ENCODE measurements at regions not wholly inside any gene's neighbourhood (a gene's known extent, or its start where the extent isn't known, plus 50 kb on each side); places are given as distances from the start of the nearest gene placed in this dataset.
"Not testable (repeated sequence)": the region's sequence is repeated elsewhere in the genome, so short reads cannot be mapped to it uniquely, and the experiment has no call there.

DNA sequence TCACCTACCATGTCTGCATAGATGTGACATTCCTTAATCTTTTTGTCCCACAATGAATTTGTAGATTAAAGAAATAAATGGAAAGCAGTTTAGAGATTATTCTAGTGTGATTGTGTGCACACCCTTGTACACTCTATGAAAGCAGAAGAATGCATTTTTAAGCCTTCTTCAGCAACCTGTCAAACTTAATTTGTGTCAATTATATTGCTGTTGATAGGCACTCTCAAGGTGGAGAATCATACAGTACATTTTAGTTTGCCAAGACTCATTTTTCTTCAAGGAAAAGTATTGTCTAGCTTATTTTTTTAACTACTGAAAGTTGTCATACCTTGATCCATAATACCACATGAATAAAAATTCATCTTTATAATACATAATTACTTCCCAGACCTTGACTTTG lies 1898.9 kb downstream of the OLFM4 start:
- DNase-seq, result no peak

DNA sequence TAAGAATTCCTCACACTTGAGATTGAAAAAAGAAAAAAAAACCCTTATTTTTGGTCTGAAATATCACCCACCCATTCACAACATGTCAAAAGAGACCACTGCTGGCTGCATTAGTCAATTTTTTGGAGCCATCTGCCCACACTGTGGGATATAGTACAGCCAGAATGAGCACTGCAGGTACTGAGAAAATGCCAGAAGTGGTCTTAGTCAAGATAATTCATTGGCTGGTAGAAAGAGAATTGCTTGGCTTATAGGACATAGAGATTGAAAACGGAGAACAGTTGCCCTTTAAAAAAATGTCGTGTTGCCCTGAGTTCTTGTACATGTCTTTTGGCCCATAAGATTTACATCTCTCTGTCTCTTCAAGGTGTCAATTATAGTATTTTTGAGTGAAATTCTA lies 1899.5 kb downstream of the OLFM4 start:
- DNase-seq, result no peak

DNA sequence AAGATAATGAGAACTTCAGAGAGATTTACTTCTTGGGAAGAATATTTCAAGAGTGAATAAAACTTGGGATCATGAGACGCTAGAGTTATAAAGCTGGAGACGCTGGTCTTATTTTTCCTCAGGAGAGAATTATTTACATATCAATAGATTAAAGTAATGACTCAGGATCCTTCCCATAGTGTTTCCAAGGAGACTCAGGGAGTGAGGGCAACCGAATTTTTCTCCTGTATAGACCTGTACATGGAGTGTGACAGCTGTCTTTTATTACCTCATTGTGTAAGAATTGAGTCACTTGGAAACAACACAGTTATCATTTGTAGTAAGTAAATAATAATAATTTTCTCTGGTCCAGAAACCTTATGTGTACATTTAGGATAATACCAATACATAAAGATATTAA lies 1905.5 kb downstream of the OLFM4 start:
- DNase-seq, result no peak

DNA sequence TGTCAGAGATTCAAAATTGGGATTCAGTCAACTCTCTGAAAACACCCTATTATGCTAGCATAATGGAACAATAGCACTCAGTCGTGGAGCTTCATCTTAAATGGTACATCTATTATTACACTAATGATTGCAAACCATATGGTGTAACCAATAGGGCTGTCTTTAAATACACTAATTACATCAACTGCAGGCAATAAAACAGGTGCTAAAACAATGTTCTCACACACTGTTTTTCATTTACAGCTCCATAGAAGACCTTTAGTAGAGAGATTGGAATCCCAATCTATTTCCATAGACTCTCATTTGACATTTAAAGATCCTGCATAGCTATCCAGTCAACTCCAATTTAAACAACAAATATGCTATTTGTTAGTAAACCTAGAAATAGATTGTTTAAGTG lies 1917.4 kb downstream of the OLFM4 start:
- no peak for DNase-seq

DNA sequence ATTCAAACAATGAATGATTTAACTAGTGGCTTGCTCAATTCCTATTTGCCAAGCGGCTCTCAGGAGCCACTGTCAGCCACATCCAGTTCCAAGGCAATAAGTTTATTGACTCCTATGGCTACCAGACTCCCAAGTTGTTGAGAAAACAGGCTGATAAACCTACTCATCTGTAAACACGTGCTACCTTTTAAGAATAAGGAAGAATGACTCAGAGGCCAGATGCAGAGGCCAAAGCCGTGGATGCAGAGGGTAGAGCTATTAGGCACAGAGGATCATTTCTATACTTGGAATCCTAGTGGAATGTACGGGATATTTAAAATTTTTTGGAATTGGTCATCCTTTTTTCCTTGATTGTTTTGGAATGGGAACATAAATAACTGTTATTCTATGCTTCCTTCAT lies 1921.1 kb downstream of the OLFM4 start:
- no peak for DNase-seq

DNA sequence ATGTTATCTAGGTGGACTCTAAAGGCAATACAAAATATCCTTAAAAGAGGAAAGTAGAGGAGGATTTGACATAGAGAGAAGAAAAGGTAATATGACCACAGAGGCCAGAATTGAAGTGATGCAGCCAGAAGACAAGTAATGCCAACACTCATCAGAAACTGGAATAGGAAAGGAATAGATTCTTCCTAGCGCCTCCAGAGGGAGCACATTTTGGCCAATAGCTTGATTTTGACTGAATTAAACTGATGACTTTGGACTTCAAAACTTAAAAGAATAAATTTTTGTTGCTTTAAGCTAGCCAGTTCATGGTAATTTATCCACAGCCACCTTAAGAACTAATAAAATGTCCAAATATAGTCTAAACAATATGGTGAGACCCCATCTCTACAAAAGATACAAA lies 1921.9 kb downstream of the OLFM4 start:
- DNase-seq, result no peak

DNA sequence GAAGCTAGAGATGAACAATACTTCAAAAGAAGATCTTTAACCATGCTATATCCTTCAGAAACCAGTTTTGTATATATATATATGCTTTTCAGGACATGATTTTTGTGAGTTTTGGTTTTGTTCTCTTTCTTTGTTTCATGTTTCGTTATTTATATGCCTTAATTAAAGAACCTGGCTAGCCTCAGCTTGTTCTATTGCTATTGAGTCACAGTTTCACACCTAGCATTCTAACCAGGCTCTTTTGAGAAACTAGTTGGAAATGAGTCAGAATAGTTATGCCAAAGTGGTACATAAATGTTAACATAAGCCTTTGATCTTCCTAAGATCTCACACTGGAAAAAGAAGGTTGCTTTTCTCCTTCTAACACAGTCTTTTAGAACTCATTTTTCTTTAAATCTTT lies 1925.2 kb downstream of the OLFM4 start:
- DNase-seq, result peak; percentile 53

DNA sequence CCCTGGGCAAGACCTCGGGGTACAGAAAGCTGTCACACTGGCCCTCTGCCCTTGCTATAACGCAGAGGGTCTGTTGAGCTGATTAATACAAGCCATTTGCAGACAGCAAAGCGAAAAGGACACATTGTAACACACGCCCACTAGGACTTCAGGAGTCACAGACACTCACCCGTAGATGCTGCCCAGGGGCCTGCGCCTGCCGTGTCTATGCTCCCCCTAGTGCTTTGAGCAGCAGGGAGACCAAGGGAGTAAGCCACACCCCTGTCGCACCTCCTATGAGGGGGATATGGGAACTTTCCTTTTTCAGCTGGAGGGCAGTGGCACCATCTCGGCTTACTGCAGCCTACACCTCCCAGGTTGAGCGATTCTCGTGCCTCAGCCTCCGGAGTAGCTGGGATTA lies 1930.2 kb downstream of the OLFM4 start:
- DNase-seq, result no peak

DNA sequence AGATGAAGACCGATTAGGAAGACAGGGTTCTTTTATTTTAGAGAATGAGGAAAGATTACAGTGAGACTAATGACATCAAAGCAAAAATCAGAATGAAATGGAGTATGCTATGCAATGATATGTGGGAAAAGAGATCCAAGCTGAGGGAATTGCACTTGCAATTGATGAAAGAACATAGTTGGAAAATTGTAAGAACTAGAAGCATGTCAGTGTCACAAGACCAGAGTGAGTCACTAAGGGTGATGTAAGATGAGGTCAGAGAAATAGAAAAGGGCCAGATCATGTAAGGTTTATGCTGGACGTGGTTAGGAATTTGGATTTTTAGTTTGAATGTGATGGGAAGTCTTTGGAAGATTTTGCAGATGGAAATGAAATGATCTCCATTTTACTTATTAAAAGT lies 1937.3 kb downstream of the OLFM4 start:
- DNase-seq, result no peak

DNA sequence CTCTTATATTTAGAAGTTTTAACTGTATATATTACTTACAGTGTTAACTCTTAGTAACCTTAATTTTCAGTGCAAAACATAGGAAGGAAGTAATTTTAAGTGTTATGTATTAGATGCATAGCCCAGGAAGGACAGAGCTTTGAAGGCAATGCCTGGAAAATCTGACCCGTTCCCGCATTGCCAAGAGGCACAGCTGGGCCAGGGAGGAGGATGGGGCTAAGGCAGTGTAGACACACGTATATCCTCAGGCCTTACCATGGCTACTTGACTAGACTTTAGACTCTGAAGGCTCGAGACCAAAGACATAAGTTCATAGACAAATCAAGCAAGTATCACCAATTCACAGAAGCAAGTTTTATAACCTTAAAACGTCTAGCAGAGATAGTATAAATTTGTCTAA lies 1944.2 kb downstream of the OLFM4 start:
- no peak for DNase-seq

DNA sequence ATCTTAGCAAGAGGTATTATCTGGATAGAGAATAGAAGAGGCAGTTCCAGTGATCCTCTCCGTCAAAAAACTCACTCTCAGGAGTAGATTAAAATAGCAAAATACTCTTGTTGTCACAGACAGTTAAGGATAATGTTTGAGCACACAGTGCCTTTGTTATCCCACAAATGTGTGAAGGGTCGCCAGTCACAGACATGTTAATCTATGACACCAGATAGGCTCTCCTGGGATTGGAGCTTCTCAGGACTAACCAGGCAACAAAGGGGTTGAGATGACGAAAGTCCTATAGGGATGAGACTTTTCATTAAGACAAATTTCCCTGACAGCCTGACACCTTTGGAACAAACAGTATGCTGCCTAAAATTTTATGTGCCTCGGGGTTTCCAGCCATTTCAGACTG lies 1947.1 kb downstream of the OLFM4 start:
- DNase-seq, result no peak

DNA sequence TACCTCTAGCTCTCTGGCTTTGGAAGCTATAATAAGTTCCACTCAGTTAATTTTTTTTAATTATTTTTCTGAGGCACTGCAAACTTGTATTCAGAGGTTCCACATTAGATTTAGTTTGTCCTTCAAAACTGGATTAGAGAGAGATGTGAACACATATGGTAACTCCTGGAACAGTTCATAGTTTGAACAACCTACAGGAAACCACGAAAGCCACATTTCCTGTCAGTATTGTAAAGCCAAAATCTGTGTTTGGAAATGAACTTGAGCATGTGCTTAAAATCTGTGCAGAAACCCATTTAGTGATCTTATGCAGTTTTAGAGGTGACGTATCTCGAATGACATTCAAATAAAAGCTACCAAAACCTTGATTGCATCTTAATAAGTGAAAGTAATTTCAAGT lies 1952.0 kb downstream of the OLFM4 start:
- peak; percentile 9 for DNase-seq

DNA sequence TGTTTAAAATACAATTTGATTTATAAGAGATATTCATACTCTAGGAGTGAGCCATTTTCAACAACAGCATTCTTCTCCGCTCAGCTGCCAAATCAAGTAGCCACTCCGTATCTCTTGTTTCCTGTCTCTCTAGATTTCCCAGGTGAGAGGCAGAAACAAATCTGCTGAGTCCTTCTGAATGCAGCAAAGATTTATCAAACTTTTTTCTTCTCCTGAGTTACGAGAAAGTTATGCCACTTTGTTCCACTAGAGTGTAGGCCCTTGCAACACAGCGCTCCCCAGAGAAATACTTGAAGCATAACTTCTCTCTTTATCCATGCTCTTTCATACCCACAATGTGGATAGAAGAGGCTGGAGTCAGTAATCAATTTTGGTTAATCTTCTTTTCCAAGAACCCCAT lies 1960.8 kb downstream of the OLFM4 start:
- no peak for DNase-seq

DNA sequence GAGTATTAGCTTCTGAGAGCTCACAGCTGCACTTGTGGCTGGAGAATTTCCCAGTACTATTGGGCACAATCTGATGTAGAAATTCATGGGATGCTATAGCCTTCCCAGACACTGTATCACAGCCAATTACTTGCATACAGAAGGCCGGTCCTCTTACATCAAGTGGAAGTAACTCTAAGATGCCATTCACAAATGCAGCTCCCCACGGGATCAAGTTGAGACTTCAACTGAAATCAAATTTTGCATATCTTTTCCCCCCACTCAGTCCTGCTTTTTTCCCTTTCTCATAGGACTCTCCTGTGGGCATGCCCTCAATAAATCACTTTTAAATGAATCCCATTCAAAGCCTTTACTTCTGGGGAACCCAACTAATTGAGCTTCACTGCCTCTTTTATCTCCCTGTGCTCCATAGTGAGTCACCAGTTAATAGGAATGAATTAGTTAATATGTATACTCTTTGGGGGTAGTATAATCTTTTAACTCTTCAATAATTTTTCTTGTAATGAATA lies 1970.8 kb downstream of the OLFM4 start:
- DNase-seq, result no peak

DNA sequence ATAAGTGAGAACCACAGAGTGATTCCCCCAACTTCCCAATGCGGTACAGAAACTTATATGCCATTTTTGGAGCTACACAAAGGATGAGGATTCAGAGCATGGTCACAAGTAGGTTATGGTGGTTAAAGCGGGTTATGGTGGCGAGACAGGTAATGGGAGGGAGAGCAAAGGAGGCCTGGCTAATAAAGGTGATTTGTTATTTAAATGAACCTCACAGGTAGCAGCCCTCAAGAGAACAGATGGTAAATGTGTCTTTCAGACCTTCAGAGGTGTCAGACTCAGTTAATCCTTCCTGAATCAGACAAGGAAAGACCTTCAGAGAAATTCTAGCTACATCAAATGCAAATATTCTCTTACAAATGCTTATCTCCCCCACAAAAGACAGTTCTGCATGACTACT lies 1971.4 kb downstream of the OLFM4 start:
- no peak for DNase-seq

DNA sequence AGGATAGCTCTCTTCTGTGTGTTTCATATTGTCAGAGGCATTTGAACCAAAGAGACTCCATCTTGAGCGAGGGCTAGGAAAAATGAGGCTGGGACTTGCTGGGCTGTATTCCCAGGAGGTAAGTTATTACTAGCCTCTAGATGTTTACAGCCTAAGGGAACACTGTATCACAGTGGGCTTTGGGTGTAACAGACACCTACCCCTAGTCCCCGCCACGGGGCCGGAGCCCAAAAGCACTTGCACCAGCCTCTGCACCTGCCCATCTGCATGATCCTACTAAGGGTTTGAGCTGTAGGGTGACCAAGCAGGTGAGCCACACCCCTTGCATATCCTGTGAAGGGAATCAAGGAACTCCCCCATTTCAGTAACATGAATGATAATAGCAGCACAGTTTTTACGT lies 1972.2 kb downstream of the OLFM4 start:
- no peak for DNase-seq

DNA sequence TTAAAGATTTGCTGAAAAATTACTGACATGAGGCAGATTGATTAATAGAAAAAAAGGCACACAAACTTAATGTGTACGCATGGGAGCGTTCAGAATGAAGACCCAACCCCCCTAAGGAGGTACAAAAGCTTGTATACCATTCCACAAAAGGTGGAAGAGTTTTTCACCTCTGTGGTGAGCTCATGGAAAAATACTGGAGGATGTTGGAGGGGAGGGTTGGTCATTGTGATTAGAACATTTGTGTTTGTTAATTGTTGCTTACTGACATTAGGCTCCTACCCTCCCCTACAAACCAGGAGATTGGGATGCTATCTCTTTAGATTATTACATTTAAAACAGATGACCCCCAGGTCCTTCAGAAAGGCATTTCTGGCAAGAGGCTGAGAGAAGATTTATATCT lies 1973.3 kb downstream of the OLFM4 start:
- DNase-seq, result no peak

DNA sequence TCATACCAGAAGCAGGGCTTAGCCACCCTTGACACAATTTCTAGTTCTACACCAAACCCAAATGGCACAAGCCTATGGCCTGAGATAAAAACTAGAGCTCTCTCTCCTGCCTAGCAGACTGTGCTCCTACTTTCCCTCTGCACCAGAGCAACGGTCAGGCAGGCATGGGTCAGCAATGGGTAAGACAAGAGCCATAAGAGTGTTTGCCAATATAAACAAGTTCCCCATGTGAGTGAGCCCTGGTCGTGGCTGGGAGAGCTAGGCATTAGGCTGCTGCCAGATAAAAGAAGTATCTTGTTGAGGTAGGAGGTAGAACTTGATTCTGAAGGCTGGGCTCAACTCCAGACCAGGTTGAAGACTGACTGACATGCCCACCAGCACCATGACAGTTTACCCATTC lies 1979.1 kb downstream of the OLFM4 start:
- DNase-seq, result no peak

DNA sequence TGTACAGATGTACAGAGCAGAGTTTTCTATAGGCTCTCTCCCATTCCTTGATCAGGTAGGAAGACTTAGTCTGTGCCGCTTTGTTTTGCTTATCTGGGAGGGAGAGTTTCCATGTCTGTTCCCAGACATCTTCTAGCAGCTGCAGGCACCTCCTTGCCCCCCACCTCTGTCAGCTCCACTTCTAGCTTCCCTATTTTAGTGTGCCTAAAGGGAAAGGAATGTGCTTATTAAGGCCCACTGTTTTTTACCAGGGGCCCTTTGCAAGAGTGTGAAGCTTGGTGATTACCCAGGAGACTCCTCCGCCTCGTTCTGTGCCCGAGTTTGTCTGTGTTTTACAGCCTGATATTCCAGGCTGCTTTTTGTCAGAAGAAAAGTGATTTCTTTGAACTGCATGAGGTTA lies 1984.4 kb downstream of the OLFM4 start:
- no peak for DNase-seq

DNA sequence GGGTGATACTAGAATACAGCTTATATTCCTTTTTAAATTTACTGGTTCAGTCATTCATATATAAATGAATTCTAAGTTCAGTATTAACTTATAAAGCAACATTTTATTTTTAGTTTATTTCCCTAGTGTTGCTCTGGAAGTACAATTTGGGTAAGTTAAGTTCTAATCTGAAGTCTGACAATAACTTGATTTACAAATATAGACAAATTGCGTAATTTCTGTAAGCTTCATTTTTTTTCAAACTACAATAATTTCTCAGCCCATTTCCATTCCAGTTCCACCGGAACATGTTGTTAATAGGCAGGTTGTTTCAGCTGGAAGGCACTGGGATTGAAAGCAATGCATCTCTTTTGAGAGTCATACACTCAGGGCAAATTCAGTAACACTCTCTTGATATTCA lies 2000.7 kb downstream of the OLFM4 start:
- DNase-seq, result no peak

DNA sequence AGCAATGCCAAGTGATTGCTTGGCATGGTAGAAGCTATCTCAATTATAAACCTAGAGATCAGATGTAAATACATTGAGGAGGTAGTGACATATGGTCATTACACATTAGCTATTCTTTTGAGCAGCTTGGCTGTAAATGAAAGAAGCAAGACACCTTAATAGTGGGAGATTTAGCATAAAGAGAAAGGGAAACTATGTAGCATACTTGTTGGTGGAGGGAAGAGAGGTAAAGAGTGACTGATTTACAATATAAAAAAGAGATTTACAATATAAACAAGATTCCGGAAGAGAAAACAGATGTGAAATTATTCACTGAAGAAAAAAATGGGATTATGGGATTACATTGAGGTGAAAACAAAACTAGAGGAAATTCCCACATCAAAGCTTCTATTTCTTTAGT lies 2009.6 kb downstream of the OLFM4 start:
- DNase-seq, result no peak

DNA sequence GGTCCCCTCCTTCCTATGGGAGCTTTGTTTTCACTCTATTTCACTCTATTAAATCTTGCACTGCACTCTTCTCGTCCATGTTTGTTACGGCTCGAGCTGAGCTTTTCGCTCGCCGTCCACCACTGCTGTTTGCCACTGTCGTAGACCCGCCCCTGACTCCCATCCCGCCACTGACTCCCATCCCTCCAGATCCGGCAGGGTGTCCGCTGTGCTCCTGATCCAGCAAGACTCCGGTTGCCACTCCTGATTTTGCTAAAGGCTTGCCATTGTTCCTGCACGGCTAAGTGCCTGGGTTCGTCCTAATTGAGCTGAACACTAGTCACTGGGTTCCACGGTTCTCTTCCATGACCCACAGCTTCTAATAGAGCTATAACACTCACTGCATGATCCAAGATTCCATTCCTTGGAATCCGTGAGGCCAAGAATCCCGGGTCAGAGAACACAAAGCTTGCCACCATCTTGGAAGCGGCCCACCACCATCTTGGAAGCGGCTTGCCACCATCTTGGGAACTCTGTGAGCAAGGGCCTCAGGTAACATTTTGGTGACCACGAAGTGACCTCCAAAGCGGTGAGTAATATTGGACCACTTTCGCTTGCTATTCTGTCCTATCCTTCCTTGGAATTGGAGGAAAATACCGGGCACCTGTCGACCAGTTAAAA lies 2025.4 kb downstream of the OLFM4 start:
- not testable (repeated sequence) for DNase-seq

DNA sequence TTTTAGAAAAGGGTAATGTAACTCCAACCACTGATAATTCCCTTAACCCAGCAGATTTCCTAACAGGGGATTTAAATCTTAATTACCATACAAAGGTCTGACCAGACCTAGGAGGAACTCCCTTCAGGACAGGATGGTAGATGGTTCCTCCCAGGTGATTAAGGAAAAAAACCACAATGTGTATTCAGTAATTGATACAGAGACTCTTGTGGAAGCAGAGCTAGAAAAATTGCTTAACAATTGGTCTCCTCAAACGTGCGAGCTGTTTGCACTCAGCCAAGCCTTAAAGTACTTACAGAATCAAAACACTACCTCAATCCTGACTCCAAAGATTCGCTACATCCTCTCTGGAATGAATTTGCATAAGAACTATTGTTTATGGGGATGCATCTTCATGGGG lies 2027.1 kb downstream of the OLFM4 start:
- DNase-seq, result not testable (repeated sequence)

DNA sequence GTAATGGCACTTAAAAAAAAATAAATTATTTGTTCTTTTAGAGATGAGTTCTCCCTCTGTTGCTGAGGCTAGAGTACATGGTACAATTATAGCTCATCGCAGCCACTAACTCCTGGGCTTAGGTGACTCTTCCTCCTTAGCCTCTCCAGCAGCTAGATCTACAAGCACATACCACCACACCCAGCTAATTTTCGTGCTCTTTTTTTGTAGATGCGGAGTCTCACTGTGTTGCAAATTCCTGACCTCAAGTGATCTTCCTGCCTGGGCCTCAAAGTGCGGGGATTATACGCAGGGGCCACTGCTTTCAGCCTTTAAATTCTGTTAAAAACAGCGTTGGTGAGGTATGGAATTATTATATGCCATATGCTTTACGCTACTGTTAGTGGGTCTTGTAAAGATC lies 2034.0 kb downstream of the OLFM4 start:
- no peak for DNase-seq

DNA sequence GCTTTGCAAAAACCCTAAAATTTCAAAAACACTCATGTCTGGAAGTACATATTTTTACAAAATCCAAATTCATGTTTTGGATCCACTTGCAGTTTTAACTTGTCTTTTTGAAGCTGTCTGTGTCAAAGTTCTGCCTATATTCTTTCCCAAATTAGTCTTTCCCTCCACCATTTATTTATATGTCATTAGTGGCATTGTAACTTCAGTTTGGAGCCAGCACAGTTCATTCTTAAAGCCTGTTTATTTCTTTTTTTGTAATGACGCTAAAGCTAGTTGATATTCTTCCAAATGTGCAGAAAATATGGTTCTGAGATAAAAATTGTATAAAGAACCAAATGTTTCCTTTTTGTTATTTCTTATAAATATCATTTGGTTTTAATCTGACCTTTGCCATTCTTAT lies 2039.3 kb downstream of the OLFM4 start:
- no peak for DNase-seq

DNA sequence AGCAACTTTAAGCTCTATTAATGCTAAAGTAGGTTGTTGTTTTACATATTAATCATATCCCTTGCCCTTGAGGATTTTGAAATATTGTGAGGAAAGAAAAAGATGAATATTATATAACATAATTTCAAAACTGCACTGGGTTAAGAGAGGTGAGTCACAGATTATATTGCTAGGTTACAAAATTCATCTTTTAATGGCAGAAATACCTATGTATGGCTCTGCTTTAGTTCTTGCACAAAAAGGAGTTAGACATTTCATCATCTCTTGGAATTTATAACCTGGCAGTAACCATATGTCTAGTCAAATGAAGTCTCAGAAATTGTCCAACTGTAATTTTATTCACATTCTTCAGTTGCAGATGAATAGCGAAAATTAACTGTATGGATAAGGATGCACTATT lies 2041.1 kb downstream of the OLFM4 start:
- no peak for DNase-seq
